DMS79 treated with DMSO at 0.1 percent for 48 hours (cell line): ENCODE measurements at regions not wholly inside any gene's neighbourhood (a gene's known extent, or its start where the extent isn't known, plus 50 kb on each side); places are given as distances from the start of the nearest gene placed in this dataset.

ENCODE experiments used
- DNase-seq: peaks from one replicate; lab custom pipeline; 2025; lab: John Stamatoyannopoulos, UW

DNA sequence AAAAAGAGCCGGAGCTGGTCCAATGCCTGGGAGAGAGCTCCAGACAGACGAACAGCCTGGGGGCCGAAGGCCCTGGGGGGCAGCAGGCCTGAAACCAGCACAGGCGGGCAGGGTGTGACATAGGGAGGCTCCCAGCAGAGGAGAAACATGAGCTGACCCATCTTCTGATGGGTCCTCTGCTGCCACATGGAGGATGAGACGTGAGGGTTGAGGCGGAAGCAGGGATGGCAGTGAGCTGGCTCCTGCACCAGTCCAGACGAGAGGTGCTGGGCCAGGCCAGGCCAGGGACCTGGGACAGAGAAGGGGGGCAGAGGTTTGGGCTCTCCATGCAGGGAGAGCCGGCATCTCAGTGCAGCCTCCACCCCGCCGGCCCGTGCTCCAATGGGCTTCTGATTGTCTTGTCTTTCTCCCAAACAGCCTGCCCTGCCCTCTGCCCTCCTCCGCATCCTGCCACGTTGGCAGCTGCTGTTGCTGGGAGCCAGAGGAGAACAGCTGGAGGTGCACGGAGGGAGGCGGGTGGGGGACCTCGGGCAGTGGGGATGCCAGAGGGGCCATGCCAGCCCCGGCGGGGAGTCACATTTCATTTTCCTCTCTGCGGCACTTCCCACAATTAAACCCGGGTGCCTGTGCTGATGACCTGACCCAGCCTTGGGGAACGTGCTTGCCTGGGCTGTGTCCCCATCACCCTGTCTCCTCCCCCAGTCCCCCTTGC is 139.1 kb upstream of the GSE1 start:
- DNase-seq, result peak; percentile 50

GRCh38 chr16:85474621-85475217 is 138.4 kb upstream of the GSE1 start:
- no peak for DNase-seq

DNA sequence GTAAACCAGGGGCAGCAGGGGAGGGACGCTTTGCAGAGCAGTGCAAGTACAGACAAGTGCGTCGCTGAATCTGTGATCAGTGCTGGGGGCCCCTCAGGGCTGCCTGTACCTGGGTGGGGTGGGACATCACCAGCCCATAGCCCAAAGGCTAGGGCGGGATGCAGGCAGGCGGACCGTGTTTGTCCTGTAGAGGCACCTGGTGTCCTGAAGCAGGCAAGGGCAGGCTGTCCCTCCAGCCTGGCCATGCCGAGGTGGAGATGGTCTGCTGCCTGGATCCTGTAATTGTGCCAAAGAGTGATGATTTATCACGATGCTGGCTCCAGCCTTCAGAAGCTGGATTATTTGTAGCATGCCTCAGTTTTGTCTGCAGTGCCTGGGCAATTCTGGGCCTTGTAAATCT is 137.9 kb upstream of the GSE1 start:
- peak; percentile 40 for DNase-seq

- DNase-seq, result no peak
Observed at GRCh38 chr16:85475691-85476300, 137.3 kb upstream of the GSE1 start.

DNA sequence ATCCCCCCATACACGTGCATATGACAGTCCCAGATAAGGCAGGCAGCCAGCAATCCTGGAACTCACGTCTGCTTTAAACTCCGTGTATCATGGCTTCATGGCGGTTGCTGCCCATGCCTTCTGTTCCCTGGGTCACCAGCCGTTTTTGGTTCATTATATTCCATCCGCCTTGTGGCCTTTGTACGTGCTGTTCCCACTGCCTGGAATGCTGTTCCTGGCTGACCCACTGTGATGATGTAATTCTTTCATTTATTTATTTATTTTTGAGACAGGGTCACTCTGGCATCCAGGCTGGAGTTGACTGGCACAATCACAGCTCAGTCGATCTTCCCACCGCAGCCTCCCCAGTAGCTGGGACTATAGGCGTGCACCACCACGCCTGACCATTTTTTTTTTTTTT is 136.7 kb upstream of the GSE1 start:
- no peak for DNase-seq

DNA sequence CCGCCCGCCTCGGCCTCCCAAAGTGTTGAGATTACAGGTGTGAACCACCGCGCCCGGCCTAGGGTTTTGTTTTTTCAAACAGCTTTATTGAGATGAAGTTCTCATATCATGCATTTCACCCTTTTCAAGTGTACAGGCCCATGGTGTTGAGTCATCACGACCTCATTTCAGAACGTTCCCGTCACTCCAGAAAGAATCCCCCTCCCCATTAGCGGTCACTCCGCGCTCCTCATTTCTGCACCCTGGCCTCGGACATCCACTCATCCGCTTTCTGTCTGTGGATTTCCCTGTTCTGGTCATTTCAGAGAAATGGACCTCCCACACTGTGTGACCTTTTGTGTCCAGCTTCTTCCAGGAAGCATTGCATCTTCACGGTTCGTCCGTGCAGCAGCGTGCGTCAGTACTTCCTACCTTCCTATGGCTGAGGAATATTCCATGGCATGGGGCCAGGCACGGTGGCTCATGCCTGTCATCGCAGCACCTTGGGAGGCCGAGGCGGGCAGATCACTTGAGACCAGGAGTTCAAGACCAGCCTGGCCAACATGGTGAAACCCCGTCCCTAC is 135.2 kb upstream of the GSE1 start:
- no peak for DNase-seq

DNA sequence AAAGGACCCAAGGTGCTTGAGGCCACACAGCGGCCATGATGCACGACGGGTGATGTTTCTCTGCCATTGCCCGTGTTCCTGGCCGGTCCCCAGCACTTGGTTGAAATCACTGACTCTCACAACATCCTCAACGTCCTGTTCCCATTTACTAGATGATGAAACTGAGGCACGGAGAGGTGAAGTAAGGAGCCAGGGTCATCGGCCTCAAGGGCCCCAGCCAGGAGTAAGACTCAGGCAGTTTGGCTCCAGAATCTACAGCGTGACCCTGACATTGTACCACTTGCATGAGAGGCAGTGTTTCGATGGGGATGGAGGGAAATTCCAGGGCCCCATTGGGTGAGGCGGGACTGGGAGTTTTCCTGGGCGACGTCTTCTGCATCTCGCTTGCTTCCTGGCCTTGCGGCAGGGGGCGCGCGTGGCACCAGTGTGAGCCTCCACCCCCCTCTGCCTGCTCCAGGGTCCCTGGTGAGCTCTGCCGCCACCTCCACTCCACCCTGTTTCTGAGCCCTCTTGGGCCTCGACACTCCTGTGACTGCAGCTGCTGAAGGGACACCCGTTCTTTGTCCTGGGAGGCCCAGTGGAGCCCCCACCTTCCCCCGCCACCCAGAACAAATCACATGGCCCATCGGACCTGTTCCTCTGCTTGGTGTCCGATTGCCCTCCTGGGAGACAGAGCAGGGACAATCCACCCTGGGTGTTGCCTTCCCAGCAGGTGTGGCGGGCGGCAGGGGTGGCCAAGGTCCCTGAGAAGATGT is 133.0 kb upstream of the GSE1 start:
- DNase-seq, result no peak

- DNase-seq, result no peak
Observed at GRCh38 chr16:85480727-85481101, 132.4 kb upstream of the GSE1 start.

DNA sequence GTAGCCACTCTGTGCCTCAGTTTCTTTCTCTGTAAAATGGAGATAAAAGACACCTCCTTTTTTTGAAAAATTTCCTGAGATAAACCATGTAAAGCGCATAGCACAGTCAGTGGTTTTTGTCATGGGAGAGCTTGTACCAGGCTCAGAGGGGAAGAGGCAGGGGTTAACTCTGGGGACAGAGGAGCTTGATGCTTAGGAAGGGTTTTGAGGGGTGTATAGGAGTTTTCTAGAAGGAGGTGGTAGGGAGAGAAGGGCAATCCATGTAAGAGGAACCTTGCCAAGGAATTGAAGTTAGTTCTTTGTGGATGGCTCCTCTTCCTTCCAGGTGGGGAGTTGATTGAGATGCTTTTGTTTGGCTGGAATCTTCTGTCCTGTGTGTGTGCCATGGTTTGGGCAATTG is 131.9 kb upstream of the GSE1 start:
- DNase-seq, result no peak

DNA sequence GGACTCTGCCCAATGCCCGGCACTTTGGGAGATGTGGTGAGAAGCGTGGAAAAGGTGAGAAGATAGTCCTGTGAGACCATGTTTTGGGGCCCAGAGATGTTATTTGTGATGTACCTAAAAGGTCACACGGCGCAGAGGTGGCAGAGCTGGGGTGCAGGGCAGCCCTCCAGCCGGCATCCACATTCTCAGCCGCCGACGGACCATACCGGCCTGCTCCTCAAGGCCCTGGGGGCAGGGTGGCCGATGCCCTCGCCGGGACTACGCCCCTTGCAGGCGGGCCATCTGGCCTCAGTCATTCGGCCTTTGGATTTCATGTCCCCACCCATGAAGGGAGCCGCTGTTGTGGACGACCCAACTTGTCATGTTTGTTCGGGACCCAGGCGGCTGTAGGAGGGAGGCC is 131.4 kb upstream of the GSE1 start:
- no peak for DNase-seq

DNA sequence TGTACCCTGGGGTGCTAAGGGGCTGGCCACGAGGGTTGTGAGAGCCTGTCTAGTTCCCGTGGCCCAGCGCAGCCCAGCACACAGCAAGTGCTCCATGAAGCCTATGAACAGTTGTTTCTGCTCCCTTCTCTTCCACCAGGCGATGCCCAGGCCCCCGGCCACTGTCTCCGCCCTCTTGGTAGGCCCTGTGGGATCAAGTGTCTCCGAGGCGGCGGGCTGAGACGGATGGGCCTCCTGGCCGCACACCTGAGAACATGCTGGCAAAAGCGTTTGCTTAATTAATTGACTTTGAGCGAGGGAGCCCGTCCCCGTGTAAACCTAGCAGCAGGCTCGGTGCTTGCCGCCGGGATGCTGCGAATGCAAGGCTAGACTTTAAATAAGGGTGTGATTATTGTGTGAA is 129.7 kb upstream of the GSE1 start:
- peak; percentile 46 for DNase-seq

DNA sequence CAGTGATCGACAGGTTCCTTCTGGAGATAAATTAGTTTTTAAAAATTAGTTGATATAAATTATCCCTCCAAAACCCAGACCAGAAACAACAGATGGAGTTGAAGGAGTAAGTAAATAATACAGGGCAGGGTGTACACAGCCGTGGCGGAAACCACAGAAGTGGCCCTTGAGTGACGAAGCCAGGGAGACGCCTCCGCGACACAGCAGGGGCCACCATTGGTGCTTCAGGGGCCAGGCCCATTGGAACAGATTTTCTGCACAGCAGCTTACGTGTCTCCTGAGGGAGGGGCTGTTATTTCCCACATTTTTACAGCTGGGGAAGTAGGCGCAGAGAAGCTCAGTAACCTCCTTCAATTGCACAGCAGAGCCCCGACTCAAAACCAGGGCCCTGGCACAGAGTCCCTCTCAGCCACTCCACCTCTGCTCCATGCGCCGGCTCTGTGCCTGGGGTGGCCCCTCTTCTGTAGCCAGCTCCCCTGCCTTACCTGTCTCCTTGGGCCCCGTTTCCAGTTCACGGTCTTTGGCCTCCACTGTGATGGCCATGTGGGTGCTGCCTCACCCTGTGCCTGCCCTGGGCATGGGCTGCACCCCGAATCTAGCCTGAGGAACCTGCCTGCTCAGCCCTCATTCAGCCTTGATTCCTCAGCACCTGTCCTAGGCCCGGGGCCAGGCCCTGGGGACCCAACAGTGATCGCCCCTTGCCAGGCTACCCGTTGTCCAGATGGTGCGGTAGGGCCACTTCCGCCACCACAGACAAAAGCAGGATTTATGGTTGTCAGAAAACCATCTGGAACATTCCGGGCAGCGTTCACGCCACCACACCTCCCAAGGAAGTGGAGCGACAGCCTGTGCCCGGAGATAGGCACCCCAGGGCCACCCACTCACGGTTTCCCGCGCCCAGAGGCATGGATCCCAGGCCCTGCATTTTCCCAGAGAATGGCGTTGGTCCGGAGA is 128.5 kb upstream of the GSE1 start:
- DNase-seq, result peak; percentile 85

DNA sequence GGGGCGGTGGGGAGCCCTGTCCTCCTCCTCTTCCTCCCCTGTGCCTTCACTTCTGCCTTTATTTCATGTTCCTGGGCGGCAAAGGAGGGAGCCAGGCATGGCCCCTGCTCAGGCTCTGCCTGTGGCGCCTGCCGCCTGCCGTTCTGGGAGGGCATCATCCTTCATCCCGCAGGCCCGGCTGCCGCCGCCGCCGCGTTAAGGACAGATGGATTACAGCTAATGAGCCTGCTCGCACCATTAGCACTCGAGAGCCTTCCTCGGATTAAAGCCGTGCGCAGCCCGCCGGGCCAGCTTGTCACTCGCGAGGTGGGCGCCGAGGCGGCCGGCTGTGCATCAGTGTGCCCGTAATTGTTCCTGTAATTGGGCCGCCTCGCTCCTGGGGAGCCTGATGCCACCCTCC is 127.7 kb upstream of the GSE1 start:
- peak; percentile 55 for DNase-seq

DNA sequence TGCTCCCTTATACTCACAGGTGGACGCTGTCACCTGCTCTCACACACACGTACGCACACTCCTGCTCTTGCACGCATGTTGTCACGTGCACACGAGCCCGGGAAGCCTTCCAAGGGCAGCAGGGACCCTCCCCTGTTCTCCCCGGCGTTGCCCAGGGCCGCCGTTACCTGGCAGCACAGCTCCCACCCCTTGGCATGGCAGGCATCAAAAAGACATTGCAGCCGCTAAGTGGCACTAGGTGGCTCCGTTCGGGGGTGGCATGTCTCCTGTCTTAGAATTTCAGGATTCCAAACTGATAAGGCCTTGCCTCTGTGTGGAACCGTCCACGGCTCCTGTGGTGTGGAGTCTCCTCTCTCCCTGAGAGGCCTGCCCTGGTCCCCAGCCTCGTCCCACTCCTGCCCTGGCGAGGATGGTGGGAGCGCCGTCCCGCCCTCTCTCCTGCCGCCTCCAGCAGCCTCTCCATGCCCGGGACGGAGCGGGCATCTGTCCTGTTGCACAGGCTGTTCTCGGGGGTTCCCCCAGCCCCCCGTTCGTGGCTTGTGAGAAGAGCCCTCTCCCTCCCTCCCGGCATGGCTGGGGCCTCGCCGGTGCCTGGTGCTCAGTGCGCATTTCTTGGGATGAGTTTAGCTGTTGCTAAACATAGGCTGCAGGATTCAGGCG is 126.7 kb upstream of the GSE1 start:
- peak; percentile 81 for DNase-seq

GRCh38 chr16:85488414-85488813 is 124.7 kb upstream of the GSE1 start:
- DNase-seq, result no peak

GRCh38 chr16:85490407-85491057 is 122.6 kb upstream of the GSE1 start:
- DNase-seq, result no peak

GRCh38 chr16:85491058-85491771 is 121.9 kb upstream of the GSE1 start:
- DNase-seq, result no peak

DNA sequence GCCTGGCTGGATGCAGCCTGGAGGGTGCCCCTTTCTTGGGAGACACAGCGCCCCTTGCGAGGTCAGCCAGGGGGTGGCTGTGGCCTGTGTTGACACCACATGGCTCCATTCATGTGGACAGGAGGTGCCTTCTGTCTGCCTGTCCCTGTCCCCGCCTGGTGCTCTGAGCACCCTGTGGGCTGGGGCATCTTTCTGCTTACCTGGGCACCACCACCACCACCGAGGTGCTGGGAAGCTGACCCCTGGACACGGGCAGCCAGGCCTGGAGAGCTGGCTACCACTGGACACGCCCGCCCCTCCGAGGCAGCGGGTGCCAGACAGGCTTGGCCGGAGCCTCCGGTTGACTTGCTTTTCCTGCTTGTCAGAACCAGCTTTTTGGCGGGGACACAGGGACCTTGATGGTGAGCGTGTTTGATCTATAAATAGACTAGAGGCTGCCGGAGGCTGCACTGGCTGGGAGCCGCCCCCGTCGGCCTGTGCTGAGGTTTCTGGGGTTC is 121.3 kb upstream of the GSE1 start:
- DNase-seq, result no peak

DNA sequence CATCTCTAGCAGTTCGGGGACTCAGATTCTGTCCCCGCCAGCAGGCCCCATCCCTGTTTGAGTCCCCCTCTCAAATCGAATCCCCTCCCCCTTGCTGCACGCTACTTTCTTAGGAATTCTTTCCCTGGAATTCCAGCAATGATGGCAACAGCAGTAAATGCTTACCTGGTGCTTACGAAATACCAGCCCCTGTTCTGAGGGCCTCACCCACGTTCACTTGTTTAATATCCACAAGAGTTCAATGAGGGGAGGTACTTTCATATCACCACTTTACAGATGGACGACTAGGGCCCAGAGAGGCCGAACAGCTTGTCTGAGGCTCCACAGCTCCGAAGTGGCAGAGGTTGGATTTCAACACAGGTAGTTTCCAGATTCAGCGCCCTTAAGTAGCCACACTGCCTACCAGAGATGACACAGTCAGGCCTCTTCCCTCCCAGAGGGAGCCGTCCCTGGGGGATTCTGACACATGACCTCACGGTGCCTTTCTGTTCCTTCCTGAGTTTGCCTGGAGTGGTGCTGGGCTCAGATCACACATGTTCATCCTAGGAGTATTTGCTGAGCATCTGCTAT is 120.7 kb upstream of the GSE1 start:
- DNase-seq, result no peak
